ENCODE measurements at regions not wholly inside any gene's neighbourhood (a gene's known extent, or its start where the extent isn't known, plus 50 kb on each side); places are given as distances from the start of the nearest gene placed in this dataset.
A peak's percentile ranks its signal among the peaks of the same experiment; 100 is the strongest.

DNA sequence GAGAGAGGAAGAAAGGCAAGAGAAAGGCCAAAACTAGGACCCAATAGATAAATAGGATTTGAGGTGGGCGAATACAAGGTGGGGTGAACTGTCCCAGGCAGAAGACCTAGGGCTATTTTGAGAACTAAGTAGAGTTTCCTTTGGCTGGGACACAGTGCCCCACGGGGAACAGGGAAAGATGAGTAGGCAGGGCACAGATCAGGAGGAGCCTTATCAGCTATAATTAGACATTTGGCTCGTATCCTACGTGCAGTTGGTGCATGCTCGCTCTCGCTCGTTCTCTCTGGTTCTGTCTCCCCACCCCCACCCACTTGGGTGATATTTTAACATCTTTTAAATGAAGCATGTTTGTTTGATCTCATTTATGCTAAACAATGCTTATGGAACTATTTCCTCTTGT lies 235.0 kb upstream of the JUN start:
- Histone ChIP-seq H3K27me3 (ENCODE audit: control insufficient read depth, insufficient read depth, low read length) (no peaks in the 10 kb centered on the region), H3K4me3 (ENCODE audit: low read depth, low read length) (no peak overlapping the region), H3K27ac (ENCODE audit: low read depth, low read length) (no peak overlapping the region), H3K9me3 (ENCODE audit: control insufficient read depth, insufficient read depth, low read length) (peaks cover 7% of the 10 kb centered on the region; the same call in 1 of the 2 replicates)
- ChIA-PET CTCF (no interaction called here), POLR2A (no interaction called here)
- TF ChIP-seq, protein P1, sequence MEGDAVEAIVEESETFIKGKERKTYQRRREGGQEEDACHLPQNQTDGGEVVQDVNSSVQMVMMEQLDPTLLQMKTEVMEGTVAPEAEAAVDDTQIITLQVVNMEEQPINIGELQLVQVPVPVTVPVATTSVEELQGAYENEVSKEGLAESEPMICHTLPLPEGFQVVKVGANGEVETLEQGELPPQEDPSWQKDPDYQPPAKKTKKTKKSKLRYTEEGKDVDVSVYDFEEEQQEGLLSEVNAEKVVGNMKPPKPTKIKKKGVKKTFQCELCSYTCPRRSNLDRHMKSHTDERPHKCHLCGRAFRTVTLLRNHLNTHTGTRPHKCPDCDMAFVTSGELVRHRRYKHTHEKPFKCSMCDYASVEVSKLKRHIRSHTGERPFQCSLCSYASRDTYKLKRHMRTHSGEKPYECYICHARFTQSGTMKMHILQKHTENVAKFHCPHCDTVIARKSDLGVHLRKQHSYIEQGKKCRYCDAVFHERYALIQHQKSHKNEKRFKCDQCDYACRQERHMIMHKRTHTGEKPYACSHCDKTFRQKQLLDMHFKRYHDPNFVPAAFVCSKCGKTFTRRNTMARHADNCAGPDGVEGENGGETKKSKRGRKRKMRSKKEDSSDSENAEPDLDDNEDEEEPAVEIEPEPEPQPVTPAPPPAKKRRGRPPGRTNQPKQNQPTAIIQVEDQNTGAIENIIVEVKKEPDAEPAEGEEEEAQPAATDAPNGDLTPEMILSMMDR (IDR thresholded peaks at IDR 0.05; ENCODE audit: low read depth, low read length) = no peak
- DNase-seq (ENCODE audit: low read depth, low spot score) = no peak

DNA sequence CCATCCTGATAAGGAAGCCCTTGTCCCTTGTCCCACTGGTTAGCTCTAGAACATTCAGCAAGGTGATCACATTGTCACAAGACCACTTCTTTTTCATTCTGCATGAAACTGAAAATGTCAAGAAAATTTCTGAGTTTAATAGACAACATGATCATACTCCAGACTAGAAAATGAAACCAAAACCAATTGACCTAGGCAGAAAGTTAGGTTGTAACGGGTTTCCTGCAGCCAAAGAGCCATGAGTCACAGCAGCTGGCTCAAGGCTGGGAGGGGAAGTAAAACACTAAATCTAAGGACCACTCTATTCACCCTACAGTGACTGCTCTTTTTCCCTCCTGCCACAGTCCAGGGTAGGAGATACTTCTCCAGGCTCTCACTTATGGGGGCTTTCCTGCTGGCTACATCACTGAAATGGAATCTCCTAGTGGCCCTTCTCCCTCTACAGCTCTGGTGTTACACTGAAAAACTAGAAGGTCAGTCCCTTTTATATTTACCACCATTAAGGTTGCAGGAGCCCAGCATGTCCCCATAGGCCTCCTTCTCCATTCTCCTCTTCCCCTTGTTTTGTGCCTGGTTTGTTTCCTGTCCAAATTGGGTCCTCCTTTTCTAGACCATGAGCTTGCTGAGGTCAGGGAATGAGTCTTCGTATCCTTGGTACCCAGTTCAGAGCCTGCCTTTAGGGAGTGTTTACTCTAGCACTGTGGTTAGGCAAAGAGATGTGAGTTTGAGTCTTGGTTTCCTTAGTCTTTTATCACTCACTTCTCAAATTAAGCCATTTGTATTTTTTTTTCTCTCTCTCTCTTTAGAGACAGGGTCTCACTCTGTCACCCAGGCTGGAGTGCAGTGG lies 236.5 kb upstream of the JUN start:
- Histone ChIP-seq H3K9me3 (ENCODE audit: control insufficient read depth, insufficient read depth, low read length) (peaks cover 7% of the 10 kb centered on the region; the same call in 1 of the 2 replicates), H3K27ac (ENCODE audit: low read depth, low read length) (peak overlapping the region; percentile 79), H3K27me3 (ENCODE audit: control insufficient read depth, insufficient read depth, low read length) (no peaks in the 10 kb centered on the region), H3K4me3 (ENCODE audit: low read depth, low read length) (peak overlapping the region; percentile 39)
- TF ChIP-seq, protein P1 (IDR thresholded peaks at IDR 0.05; ENCODE audit: low read depth, low read length) = no peak
- no peak for DNase-seq (ENCODE audit: low read depth, low spot score)
- POLR2A ChIA-PET = no interaction called here
- CTCF ChIA-PET = interaction anchor here (1.2 kb wide), 1 partner anchor 21 kb away, joined by 3 read pairs; no protein-coding TSS in a partner anchor

DNA sequence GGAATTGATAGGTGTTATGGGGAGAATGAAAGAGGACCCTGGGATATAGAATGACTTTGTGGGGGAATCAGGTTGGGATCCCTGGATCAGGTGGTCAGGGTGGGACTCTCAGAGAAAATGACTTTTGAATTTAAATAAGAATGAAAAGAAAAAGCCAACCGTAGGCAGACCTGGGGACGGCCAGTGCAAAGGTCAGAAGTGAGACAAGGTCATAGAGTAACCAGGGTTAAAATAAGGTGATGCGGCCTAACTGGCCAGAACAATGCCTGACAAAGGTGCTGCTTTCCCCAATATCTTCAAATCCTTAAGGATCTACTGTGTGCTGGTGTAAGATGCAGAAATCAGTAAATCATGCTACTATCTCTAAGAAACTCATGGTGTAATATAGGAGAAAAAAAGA lies 238.4 kb upstream of the JUN start:
- Histone ChIP-seq H3K9me3 (ENCODE audit: control insufficient read depth, insufficient read depth, low read length) (peaks cover 7% of the 10 kb centered on the region; the same call in 1 of the 2 replicates), H3K27ac (ENCODE audit: low read depth, low read length) (no peak overlapping the region), H3K4me3 (ENCODE audit: low read depth, low read length) (no peak overlapping the region), H3K27me3 (ENCODE audit: control insufficient read depth, insufficient read depth, low read length) (no peaks in the 10 kb centered on the region)
- DNase-seq (ENCODE audit: low read depth, low spot score) = no peak
- ChIA-PET CTCF (no interaction called here), POLR2A (no interaction called here)
- TF ChIP-seq, protein P1 (IDR thresholded peaks at IDR 0.05; ENCODE audit: low read depth, low read length) = no peak

DNA sequence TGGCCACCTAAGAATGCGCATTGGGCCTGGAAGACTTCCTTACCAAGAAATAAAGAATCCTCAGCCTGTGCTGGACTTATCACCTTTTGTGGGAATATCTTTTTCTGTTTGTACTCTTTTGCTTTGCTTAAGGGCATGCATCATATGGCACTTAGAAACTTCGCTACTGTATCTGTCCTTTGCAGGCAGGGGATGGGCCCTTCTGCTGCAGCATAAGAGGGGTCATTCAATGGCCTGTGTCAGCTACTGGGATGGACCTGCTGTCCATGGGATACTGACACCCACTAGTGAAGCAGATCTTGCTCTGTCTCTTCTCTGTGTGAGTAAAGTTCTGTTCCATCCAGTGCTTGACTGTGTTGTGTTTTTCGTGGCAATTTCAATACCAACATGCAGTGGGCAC lies 239.0 kb upstream of the JUN start:
- ChIA-PET CTCF (no interaction called here), POLR2A (no interaction called here)
- TF ChIP-seq, protein P1 (IDR thresholded peaks at IDR 0.05; ENCODE audit: low read depth, low read length) = no peak
- no peak for DNase-seq (ENCODE audit: low read depth, low spot score)
- H3K27me3 ChIP-seq (ENCODE audit: control insufficient read depth, insufficient read depth, low read length) = no peaks in the 10 kb centered on the region
- H3K4me3 ChIP-seq (ENCODE audit: low read depth, low read length) = no peak overlapping the region
- H3K9me3 ChIP-seq (ENCODE audit: control insufficient read depth, insufficient read depth, low read length) = peaks cover 7% of the 10 kb centered on the region; the same call in 1 of the 2 replicates
- H3K27ac ChIP-seq (ENCODE audit: low read depth, low read length) = no peak overlapping the region

DNA sequence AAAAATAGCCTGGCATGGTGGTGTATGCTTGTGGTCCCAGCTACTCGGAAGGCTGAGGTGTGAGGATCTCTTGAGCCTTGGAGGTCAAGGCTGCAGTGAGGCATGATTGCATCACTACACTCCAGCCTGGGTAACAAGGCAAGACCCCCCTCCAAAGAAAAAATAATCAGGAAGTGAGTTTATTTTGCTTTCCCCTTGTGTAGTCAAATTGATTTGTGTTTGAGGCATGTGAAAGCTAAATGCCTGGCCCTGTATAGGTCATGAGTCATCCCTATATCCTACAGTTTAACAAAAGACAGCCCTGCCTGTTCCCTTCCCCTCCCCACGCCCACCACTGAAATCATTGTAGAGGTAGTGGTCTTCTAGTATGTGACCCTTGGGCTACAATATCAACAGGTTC lies 241.4 kb upstream of the JUN start:
- TF ChIP-seq, protein P1 (IDR thresholded peaks at IDR 0.05; ENCODE audit: low read depth, low read length) = no peak
- ChIA-PET CTCF (no interaction called here), POLR2A (interaction anchor here (0.6 kb wide), 1 partner anchor 22 kb away, joined by 3 read pairs; no protein-coding TSS in a partner anchor)
- Histone ChIP-seq H3K27ac (ENCODE audit: low read depth, low read length) (peak overlapping the region; percentile 75), H3K27me3 (ENCODE audit: control insufficient read depth, insufficient read depth, low read length) (no peaks in the 10 kb centered on the region), H3K4me3 (ENCODE audit: low read depth, low read length) (no peak overlapping the region), H3K9me3 (ENCODE audit: control insufficient read depth, insufficient read depth, low read length) (no peaks in the 10 kb centered on the region)
- no peak for DNase-seq (ENCODE audit: low read depth, low spot score)

Measured in AG04450 (cell line).